Naive thymus-derived CD8-positive, alpha-beta T cell (primary cell): ENCODE measurements at regions not wholly inside any gene's neighbourhood (a gene's known extent, or its start where the extent isn't known, plus 50 kb on each side); places are given as distances from the start of the nearest gene placed in this dataset.
"Not testable (repeated sequence)": the region's sequence is repeated elsewhere in the genome, so short reads cannot be mapped to it uniquely, and the experiment has no call there.

Source experiments
- ATAC-seq, 2 donors: fragments of 150-1000 bp; cut with Tn5 transposase in 1 of 2; sonication (Bioruptor Pico), chemical (Tn5 transposase) in 1 of 2; 1 replicate in 1 of 2; 2 replicates in 1 of 2; pipeline ENCODE4 v1.10.0; 2021; ENCODE audit warnings: mild to moderate bottlenecking in 2 of 2, moderate library complexity in 2 of 2
- POLR2A ChIA-PET: fragments of 350-600 bp; sonication (Branson Sonifier 250); formaldehyde crosslinking; loops from one replicate; lab custom pipeline; 2021; ENCODE audit warnings: antibody characterized with exemption; lab: Charles Lee
- DNase-seq, 10 donors: peaks; one replicate each; pipeline versions ENCODE4 v3.0.0 to v3.0.0-alpha.2; 2020 to 2022
- H3K27ac Mint-ChIP-seq, 10 donors: one replicate each; pipeline ENCODE4 v1.8.0; 2020 to 2022; ENCODE audit warnings: mild to moderate bottlenecking in 10 of 10, mixed read lengths in 10 of 10, moderate library complexity in 4 of 10, inconsistent platforms in 1 of 10
- H3K27me3 Mint-ChIP-seq, 5 donors: one replicate each; pipeline ENCODE4 v1.8.0; 2021 to 2022; ENCODE audit warnings: mixed read lengths in 5 of 5
- H3K36me3 Mint-ChIP-seq, 3 donors: one replicate each; pipeline ENCODE4 v1.8.0; 2020 to 2022; ENCODE audit warnings: mixed read lengths in 3 of 3, mild to moderate bottlenecking in 2 of 3, inconsistent platforms in 1 of 3
- H3K4me1 Mint-ChIP-seq, 4 donors: one replicate each; pipeline ENCODE4 v1.8.0; 2021 to 2022; ENCODE audit warnings: mixed read lengths in 4 of 4
- H3K4me3 Mint-ChIP-seq, 10 donors: one replicate each; pipeline ENCODE4 v1.8.0; 2020 to 2022; ENCODE audit warnings: mild to moderate bottlenecking in 10 of 10, mixed read lengths in 10 of 10, moderate library complexity in 6 of 10, inconsistent platforms in 1 of 10
- H3K9me3 Mint-ChIP-seq, 9 donors: one replicate each; pipeline ENCODE4 v1.8.0; 2020 to 2022; ENCODE audit warnings: mixed read lengths in 9 of 9, mild to moderate bottlenecking in 3 of 9, inconsistent platforms in 1 of 9, moderate library complexity in 1 of 9

GRCh38 chr1:228882771-228883450 lies 147.6 kb downstream of the RHOU start:
- Mint-ChIP-seq H3K4me3 (no peak overlapping the region), H3K27ac (no peak overlapping the region), H3K4me1 (no peaks in the 10 kb centered on the region), H3K9me3 (peaks cover 0 to 5% (median 2%) of the 10 kb centered on the region in 9 donors), H3K27me3 (peaks cover 0 to 1% (median 0%) of the 10 kb centered on the region in 5 donors), H3K36me3 (peaks cover 0 to 6% (median 0%) of the 10 kb centered on the region in 3 donors)
- DNase-seq: no peak
- POLR2A ChIA-PET: no interaction called here
- ATAC-seq: no peak

DNA sequence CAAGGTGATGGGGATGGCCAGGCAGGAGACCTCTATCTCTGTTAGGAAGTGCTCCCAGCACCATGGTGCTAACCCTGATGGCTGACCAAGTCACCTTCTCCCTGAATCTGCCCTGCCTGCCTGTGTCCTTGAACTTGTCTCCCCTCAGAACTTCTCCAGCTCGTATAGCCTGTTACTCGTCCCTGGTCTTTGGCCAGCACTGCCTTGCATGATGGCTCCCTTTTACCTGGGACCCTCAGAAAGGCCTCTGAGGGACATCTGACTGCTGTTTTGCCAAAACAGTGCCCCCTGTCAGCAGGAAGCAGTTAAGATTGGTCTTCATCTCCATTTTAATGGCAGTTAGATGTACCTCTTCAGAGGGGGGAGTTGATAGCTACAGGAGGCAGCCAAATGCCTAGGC lies 148.3 kb downstream of the RHOU start:
- Mint-ChIP-seq H3K4me1 (no peaks in the 10 kb centered on the region), H3K27ac (peak overlapping the region in 1 of 10 donors; percentile 56), H3K4me3 (no peak overlapping the region), H3K36me3 (peaks cover 0 to 6% (median 0%) of the 10 kb centered on the region in 3 donors), H3K27me3 (peaks cover 0 to 1% (median 0%) of the 10 kb centered on the region in 5 donors), H3K9me3 (peaks cover 0 to 5% (median 2%) of the 10 kb centered on the region in 9 donors)
- ATAC-seq: no peak
- no peak for DNase-seq
- POLR2A ChIA-PET: no interaction called here

DNA sequence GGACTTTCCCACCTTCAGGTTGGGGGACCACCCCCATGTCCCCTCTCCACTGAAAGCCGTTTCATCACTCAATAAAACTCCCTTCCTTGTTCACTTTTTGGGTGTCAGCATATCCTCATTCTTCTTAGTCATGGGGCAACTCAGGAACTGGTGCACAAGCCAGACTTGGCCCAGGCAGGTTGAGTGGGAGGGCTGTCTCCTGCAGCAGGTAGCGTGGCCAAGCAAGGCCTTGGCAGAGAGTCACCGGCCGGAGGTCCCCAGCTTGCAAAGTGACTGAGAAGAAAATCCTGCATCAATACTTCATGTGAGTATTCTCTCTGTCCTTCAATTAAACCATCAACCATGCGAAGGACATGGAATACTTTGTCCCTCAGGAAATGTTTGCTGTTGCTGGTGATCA lies 148.9 kb downstream of the RHOU start:
- Mint-ChIP-seq H3K27ac (peak overlapping the region in 1 of 10 donors; percentile 40), H3K4me1 (peaks cover 0 to 1% (median under 1%) of the 10 kb centered on the region in 4 donors)
- POLR2A ChIA-PET: no interaction called here

DNA sequence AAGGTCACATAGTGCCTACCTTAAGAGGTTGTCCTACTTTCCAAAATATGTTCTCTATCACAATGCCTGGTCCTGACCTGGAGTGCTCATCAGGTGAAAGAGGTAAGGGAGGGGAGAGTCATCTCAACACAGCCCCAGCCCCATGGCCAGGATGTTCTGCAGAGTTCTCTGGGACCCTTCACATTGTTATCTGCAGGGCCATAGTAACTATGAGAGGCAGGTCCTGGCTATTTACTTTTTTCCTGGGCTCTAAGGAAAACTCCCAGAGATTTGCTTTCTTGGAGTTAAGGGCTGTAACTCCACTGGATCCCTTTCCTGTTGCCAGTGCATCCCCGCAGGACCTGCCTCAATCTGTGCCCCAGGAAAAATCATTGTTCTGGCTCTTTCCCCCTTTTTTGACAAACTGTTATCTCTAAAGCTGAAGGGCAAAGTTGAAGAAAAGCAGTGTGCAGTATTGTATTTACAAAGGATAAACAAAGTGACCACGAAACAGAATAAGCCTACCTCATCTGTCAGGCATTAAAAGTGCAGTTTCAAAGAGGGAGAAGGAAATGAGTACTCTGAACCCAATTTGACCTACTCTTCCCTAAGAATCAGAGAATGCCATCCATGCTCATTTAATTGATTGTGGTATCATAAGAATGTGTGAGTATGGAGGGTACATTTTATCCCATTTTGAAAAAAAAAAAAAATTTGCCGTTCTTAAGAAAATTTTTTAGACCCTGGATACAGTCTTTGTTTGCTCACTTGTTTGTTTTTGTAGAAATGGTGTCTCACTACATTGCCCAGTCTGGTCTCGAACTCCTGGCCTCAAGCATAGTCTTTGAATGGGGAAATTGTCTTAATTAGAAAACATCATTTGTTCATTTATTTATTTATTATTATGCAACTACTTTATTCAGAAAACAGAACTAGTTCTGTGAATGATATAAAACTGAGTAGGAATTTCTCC lies 149.6 kb downstream of the RHOU start:
- no peak for ATAC-seq
- H3K4me3 Mint-ChIP-seq: no peak overlapping the region
- no peak for DNase-seq
- peaks cover 0 to 5% (median 2%) of the 10 kb centered on the region in 9 donors for H3K9me3 Mint-ChIP-seq
- peaks cover 0 to 1% (median 0%) of the 10 kb centered on the region in 5 donors for H3K27me3 Mint-ChIP-seq
- POLR2A ChIA-PET: no interaction called here
- peaks cover 0 to 6% (median 0%) of the 10 kb centered on the region in 3 donors for H3K36me3 Mint-ChIP-seq
- peaks cover 0 to 8% (median 6%) of the 10 kb centered on the region in 4 donors for H3K4me1 Mint-ChIP-seq
- H3K27ac Mint-ChIP-seq: no peak overlapping the region

More for the DNA sequence above, 148.9 kb downstream of the RHOU start:
- H3K27me3 Mint-ChIP-seq: peaks cover 0 to 1% (median 0%) of the 10 kb centered on the region in 5 donors
- ATAC-seq (no peak), DNase-seq (no peak)
- H3K4me3 Mint-ChIP-seq: no peak overlapping the region
- peaks cover 0 to 6% (median 0%) of the 10 kb centered on the region in 3 donors for H3K36me3 Mint-ChIP-seq
- peaks cover 0 to 5% (median 2%) of the 10 kb centered on the region in 9 donors for H3K9me3 Mint-ChIP-seq

- H3K4me1 Mint-ChIP-seq: peaks cover 9 to 18% (median 15%) of the 10 kb centered on the region in 4 donors
- DNase-seq (no peak), ATAC-seq (no peak)
- peaks cover 0 to 6% (median 0%) of the 10 kb centered on the region in 9 donors for H3K9me3 Mint-ChIP-seq
- no peak overlapping the region for H3K27ac Mint-ChIP-seq
- POLR2A ChIA-PET: no interaction called here
- peaks cover 0 to 1% (median 0%) of the 10 kb centered on the region in 5 donors for H3K27me3 Mint-ChIP-seq
- peaks cover 0 to 6% (median 0%) of the 10 kb centered on the region in 3 donors for H3K36me3 Mint-ChIP-seq
- H3K4me3 Mint-ChIP-seq: no peak overlapping the region
Observed at GRCh38 chr1:228885845-228886244, 150.6 kb downstream of the RHOU start.

DNA sequence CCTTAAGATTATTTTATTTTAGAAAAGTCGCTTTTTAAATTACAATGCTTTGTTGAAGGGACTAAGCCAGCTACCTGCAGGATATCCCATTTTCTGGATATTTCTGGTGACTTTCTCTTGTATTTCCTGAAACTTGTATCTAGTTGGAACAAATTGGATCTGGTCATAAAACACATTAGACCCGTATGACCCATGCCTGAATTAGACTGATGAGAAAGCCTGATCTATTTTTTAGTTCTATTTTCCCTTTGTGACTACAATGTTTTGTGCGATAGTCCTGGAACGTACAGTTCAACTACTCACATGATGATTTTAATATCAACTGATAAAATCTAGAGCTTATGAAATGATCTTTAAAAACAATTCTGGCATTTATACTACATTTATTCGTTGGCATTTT lies 151.8 kb downstream of the RHOU start:
- POLR2A ChIA-PET: interaction anchor here (0.9 kb wide), 1 partner anchor 9 kb away, joined by 3 read pairs; no protein-coding TSS in a partner anchor

GRCh38 chr1:228887960-228888359 lies 152.7 kb downstream of the RHOU start:
- no peak for DNase-seq
- ATAC-seq: no peak
- POLR2A ChIA-PET: interaction anchor here (0.9 kb wide), 1 partner anchor 10 kb away, joined by 3 read pairs; no protein-coding TSS in a partner anchor
- Mint-ChIP-seq H3K4me1 (peaks cover 11 to 23% (median 17%) of the 10 kb centered on the region in 4 donors), H3K27ac (no peak overlapping the region), H3K27me3 (peaks cover 0 to 1% (median 0%) of the 10 kb centered on the region in 5 donors), H3K9me3 (peaks cover 0 to 7% (median 0%) of the 10 kb centered on the region in 9 donors), H3K4me3 (no peak overlapping the region), H3K36me3 (peaks cover 0 to 7% (median 0%) of the 10 kb centered on the region in 3 donors)

More for the DNA sequence above, 151.8 kb downstream of the RHOU start:
- Mint-ChIP-seq H3K27ac (no peak overlapping the region), H3K27me3 (peaks cover 0 to 1% (median 0%) of the 10 kb centered on the region in 5 donors), H3K9me3 (peaks cover 0 to 7% (median 0%) of the 10 kb centered on the region in 9 donors), H3K4me3 (no peak overlapping the region), H3K36me3 (peaks cover 0 to 6% (median 0%) of the 10 kb centered on the region in 3 donors), H3K4me1 (peaks cover 11 to 23% (median 17%) of the 10 kb centered on the region in 4 donors)
- DNase-seq (no peak), ATAC-seq (no peak)

GRCh38 chr1:228889289-228889688 lies 154.0 kb downstream of the RHOU start:
- Mint-ChIP-seq H3K4me1 (peaks cover 11 to 23% (median 17%) of the 10 kb centered on the region in 4 donors), H3K27ac (no peak overlapping the region), H3K36me3 (peaks cover 0 to 2% (median 0%) of the 10 kb centered on the region in 3 donors), H3K4me3 (no peak overlapping the region), H3K27me3 (peaks cover 0 to 1% (median 0%) of the 10 kb centered on the region in 5 donors), H3K9me3 (peaks cover 0 to 3% (median 0%) of the 10 kb centered on the region in 9 donors)
- no peak for DNase-seq
- POLR2A ChIA-PET: no interaction called here
- ATAC-seq: no peak

- Mint-ChIP-seq H3K4me3 (no peak overlapping the region), H3K36me3 (peaks cover 0 to 2% (median 0%) of the 10 kb centered on the region in 3 donors), H3K27me3 (no peaks in the 10 kb centered on the region), H3K27ac (no peak overlapping the region), H3K9me3 (peaks cover 0 to 2% (median 0%) of the 10 kb centered on the region in 9 donors), H3K4me1 (peaks cover 11 to 23% (median 17%) of the 10 kb centered on the region in 4 donors)
- DNase-seq (no peak), ATAC-seq (no peak)
- POLR2A ChIA-PET: no interaction called here
Observed at GRCh38 chr1:228891272-228892034, 156.2 kb downstream of the RHOU start.

GRCh38 chr1:228892200-228892599 lies 156.9 kb downstream of the RHOU start:
- H3K4me3 Mint-ChIP-seq, H3K27me3 Mint-ChIP-seq, POLR2A ChIA-PET, H3K27ac Mint-ChIP-seq, H3K36me3 Mint-ChIP-seq, H3K9me3 Mint-ChIP-seq, ATAC-seq, DNase-seq: not testable (repeated sequence)
- peaks cover 11 to 23% (median 17%) of the 10 kb centered on the region in 4 donors for H3K4me1 Mint-ChIP-seq

DNA sequence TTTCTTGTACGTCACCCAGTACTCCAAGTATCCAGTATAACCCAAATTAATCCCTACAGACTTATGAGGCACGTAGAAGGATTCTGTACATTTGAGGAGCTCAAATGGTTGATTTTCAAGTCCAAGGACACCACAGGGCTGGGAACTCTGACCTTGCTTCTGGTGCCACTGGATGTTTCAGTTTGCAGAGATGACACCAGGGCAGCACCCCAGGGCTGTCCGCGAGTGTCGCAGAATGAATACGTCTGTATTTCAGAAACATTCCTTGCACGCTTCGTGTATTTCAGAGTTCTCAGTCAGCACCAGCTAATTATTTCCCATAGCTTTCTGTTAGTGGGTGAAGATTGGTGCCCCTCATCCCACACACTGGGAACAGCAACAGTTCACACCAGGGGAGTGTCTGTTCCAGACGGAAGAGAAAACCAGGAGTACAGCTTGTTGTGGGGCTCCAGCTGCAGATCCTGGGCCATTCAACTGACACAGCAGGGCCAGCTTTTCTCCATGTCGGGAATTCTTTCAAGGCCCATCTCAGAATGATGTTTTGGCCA lies 159.2 kb downstream of the RHOU start:
- peaks cover 14 to 18% (median 15%) of the 10 kb centered on the region in 4 donors for H3K4me1 Mint-ChIP-seq
- POLR2A ChIA-PET: no interaction called here
- peaks cover 0 to 2% (median 0%) of the 10 kb centered on the region in 3 donors for H3K36me3 Mint-ChIP-seq
- H3K9me3 Mint-ChIP-seq: peaks cover 0 to 2% (median 0%) of the 10 kb centered on the region in 9 donors
- ATAC-seq: no peak
- H3K27me3 Mint-ChIP-seq: peaks cover 0 to 7% (median 0%) of the 10 kb centered on the region in 5 donors
- no peak overlapping the region for H3K4me3 Mint-ChIP-seq
- H3K27ac Mint-ChIP-seq: no peak overlapping the region
- DNase-seq: no peak
